ENCODE measurements at regions not wholly inside any gene's neighbourhood (a gene's known extent, or its start where the extent isn't known, plus 50 kb on each side); places are given as distances from the start of the nearest gene placed in this dataset.

DNA sequence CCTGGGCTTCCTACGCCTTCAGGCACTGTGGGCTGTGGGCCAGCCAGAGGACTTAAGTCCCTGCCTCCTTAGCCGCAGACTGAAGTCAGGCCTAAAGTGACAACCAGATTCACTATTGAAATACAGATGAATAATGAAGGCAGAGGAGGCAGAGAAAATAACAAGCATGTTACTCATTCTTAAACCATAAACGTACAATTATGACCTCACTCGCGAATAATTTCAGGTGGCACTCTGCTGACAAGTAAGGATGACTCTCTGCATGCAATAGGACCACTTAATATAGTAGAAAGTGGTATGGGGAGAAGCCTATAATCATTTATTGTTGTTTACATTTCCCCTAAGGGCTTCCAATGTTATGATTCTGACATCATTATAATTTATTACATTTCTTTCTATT is 409.2 kb upstream of the FGF13 start:
- Histone ChIP-seq H3K36me3 (ENCODE audit: insufficient read depth) (no peaks in the 10 kb centered on the region), H3K4me1 (ENCODE audit: insufficient read depth) (0 out of 2 replicates have a peak, but pooled peaks cover 5% of the 10 kb centered on the region), H3K27me3 (ENCODE audit: insufficient read depth) (no peaks in the 10 kb centered on the region; the same call in 1 of the 2 replicates), H3K27ac (ENCODE audit: low read depth) (no peak overlapping the region), H3K79me2 (replicated peaks; ENCODE audit: insufficient read depth) (no peaks in the 10 kb centered on the region), H2AFZ (no peak overlapping the region), H3K4me3 (no peak overlapping the region), H3K4me2 (no peak overlapping the region), H3F3A (replicated peaks; ENCODE audit: low read depth) (no peaks in the 10 kb centered on the region), H3K9me2 (ENCODE audit: insufficient read depth) (no peaks in the 10 kb centered on the region), H4K20me1 (replicated peaks; ENCODE audit: insufficient read depth) (no peaks in the 10 kb centered on the region)
- ATAC-seq (no peak), DNase-seq (ENCODE audit: low spot score) (no peak)
- no peak overlapping the region for H3K27ac Mint-ChIP-seq
- TF ChIP-seq JUNB (IDR thresholded peaks at IDR 0.05; ENCODE audit: unreplicated experiment) (no peak), ZNF331 (CRISPR knock-in tag; IDR thresholded peaks at IDR 0.05; ENCODE audit: low read depth) (no peak), NANOG (IDR thresholded peaks at IDR 0.05; ENCODE audit: borderline replicate concordance) (no peak)
- TF ChIP-seq, protein P1, sequence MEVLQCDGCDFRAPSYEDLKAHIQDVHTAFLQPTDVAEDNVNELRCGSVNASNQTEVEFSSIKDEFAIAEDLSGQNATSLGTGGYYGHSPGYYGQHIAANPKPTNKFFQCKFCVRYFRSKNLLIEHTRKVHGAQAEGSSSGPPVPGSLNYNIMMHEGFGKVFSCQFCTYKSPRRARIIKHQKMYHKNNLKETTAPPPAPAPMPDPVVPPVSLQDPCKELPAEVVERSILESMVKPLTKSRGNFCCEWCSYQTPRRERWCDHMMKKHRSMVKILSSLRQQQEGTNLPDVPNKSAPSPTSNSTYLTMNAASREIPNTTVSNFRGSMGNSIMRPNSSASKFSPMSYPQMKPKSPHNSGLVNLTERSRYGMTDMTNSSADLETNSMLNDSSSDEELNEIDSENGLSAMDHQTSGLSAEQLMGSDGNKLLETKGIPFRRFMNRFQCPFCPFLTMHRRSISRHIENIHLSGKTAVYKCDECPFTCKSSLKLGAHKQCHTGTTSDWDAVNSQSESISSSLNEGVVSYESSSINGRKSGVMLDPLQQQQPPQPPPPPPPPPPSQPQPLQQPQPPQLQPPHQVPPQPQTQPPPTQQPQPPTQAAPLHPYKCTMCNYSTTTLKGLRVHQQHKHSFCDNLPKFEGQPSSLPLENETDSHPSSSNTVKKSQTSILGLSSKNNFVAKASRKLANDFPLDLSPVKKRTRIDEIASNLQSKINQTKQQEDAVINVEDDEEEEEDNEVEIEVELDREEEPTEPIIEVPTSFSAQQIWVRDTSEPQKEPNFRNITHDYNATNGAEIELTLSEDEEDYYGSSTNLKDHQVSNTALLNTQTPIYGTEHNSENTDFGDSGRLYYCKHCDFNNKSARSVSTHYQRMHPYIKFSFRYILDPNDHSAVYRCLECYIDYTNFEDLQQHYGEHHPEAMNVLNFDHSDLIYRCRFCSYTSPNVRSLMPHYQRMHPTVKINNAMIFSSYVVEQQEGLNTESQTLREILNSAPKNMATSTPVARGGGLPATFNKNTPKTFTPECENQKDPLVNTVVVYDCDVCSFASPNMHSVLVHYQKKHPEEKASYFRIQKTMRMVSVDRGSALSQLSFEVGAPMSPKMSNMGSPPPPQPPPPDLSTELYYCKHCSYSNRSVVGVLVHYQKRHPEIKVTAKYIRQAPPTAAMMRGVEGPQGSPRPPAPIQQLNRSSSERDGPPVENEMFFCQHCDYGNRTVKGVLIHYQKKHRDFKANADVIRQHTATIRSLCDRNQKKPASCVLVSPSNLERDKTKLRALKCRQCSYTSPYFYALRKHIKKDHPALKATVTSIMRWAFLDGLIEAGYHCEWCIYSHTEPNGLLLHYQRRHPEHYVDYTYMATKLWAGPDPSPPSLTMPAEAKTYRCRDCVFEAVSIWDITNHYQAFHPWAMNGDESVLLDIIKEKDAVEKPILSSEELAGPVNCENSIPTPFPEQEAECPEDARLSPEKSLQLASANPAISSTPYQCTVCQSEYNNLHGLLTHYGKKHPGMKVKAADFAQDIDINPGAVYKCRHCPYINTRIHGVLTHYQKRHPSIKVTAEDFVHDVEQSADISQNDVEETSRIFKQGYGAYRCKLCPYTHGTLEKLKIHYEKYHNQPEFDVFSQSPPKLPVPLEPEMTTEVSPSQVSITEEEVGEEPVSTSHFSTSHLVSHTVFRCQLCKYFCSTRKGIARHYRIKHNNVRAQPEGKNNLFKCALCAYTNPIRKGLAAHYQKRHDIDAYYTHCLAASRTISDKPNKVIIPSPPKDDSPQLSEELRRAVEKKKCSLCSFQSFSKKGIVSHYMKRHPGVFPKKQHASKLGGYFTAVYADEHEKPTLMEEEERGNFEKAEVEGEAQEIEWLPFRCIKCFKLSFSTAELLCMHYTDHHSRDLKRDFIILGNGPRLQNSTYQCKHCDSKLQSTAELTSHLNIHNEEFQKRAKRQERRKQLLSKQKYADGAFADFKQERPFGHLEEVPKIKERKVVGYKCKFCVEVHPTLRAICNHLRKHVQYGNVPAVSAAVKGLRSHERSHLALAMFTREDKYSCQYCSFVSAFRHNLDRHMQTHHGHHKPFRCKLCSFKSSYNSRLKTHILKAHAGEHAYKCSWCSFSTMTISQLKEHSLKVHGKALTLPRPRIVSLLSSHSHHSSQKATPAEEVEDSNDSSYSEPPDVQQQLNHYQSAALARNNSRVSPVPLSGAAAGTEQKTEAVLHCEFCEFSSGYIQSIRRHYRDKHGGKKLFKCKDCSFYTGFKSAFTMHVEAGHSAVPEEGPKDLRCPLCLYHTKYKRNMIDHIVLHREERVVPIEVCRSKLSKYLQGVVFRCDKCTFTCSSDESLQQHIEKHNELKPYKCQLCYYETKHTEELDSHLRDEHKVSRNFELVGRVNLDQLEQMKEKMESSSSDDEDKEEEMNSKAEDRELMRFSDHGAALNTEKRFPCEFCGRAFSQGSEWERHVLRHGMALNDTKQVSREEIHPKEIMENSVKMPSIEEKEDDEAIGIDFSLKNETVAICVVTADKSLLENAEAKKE (CRISPR knock-in tag; IDR thresholded peaks at IDR 0.05): no peak
- TF ChIP-seq, protein P2, sequence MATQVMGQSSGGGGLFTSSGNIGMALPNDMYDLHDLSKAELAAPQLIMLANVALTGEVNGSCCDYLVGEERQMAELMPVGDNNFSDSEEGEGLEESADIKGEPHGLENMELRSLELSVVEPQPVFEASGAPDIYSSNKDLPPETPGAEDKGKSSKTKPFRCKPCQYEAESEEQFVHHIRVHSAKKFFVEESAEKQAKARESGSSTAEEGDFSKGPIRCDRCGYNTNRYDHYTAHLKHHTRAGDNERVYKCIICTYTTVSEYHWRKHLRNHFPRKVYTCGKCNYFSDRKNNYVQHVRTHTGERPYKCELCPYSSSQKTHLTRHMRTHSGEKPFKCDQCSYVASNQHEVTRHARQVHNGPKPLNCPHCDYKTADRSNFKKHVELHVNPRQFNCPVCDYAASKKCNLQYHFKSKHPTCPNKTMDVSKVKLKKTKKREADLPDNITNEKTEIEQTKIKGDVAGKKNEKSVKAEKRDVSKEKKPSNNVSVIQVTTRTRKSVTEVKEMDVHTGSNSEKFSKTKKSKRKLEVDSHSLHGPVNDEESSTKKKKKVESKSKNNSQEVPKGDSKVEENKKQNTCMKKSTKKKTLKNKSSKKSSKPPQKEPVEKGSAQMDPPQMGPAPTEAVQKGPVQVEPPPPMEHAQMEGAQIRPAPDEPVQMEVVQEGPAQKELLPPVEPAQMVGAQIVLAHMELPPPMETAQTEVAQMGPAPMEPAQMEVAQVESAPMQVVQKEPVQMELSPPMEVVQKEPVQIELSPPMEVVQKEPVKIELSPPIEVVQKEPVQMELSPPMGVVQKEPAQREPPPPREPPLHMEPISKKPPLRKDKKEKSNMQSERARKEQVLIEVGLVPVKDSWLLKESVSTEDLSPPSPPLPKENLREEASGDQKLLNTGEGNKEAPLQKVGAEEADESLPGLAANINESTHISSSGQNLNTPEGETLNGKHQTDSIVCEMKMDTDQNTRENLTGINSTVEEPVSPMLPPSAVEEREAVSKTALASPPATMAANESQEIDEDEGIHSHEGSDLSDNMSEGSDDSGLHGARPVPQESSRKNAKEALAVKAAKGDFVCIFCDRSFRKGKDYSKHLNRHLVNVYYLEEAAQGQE (IDR thresholded peaks at IDR 0.05; ENCODE audit: unreplicated experiment): no peak
- H3K36me3 Mint-ChIP-seq (ENCODE audit: low read depth): no peaks in the 10 kb centered on the region
- peaks cover 2% of the 10 kb centered on the region; the same call in 1 of the 3 replicates for H3K9me3 Mint-ChIP-seq
- peaks cover 12% of the 10 kb centered on the region for H3K4me1 Mint-ChIP-seq
- peaks cover 2% of the 10 kb centered on the region for H3K27me3 Mint-ChIP-seq (ENCODE audit: insufficient read depth, low read depth, poor library complexity)
- no peak overlapping the region for H3K4me3 Mint-ChIP-seq
